Liver (tissue), 8 donors: ENCODE measurements at regions not wholly inside any gene's neighbourhood (a gene's known extent, or its start where the extent isn't known, plus 50 kb on each side); places are given as distances from the start of the nearest gene placed in this dataset.

Experiments used
- DNase-seq: peaks from one replicate; pipeline ENCODE4 v3.0.0-alpha.2; 2017; ENCODE audit warnings: low spot score
- H3K27ac ChIP-seq, 2 donors: one replicate each; pipeline ENCODE4 v1.7.0; 2013; ENCODE audit warnings: inconsistent platforms in 2 of 2, low read length in 2 of 2, control low read depth in 1 of 2, low read depth in 1 of 2, mild to moderate bottlenecking in 1 of 2
- H3K27me3 ChIP-seq, 4 donors: one replicate each; pipeline versions ENCODE4 v1.6.1 to v1.7.0; 2013; ENCODE audit warnings: low read length in 3 of 4, inconsistent platforms in 1 of 4, mild to moderate bottlenecking in 1 of 4, moderate library complexity in 1 of 4; ENCODE audit not compliant: control insufficient read depth in 4 of 4, insufficient read depth in 4 of 4
- H3K36me3 ChIP-seq, 4 donors: one replicate each; pipeline versions ENCODE4 v1.6.1 to v1.7.0; 2013; ENCODE audit warnings: low read length in 3 of 4, mild to moderate bottlenecking in 3 of 4, low read depth in 1 of 4, moderate library complexity in 1 of 4; ENCODE audit not compliant: control insufficient read depth in 4 of 4, insufficient read depth in 3 of 4
- H3K4me1 ChIP-seq, 4 donors: one replicate each; pipeline versions ENCODE4 v1.6.1 to v1.7.0; 2013; ENCODE audit warnings: low read length in 3 of 4, mild to moderate bottlenecking in 3 of 4, moderate library complexity in 1 of 4; ENCODE audit not compliant: control insufficient read depth in 4 of 4, insufficient read depth in 4 of 4
- H3K4me3 ChIP-seq, 3 donors: one replicate each; pipeline versions ENCODE4 v1.6.1 to v1.7.0; 2013; ENCODE audit warnings: low read length in 3 of 3, control low read depth in 1 of 3, low read depth in 1 of 3, mild to moderate bottlenecking in 1 of 3
- H3K9ac ChIP-seq, 2 donors: one replicate each; pipeline ENCODE4 v1.7.0; 2013; ENCODE audit warnings: low read length in 2 of 2, mild to moderate bottlenecking in 2 of 2, moderate library complexity in 2 of 2, control low read depth in 1 of 2, low read depth in 1 of 2
- H3K9me3 ChIP-seq, 4 donors: one replicate each; pipeline versions ENCODE4 v1.6.1 to v1.7.0; 2013; ENCODE audit warnings: low read length in 3 of 4; ENCODE audit not compliant: control insufficient read depth in 4 of 4
- CTCF ChIP-seq: fragments of 150-350 bp; IDR thresholded peaks from 2 replicates; pipeline ENCODE4 v1.5.1; 2017; ENCODE audit warnings: improper control_type of control experiment, low read depth, low read length; ENCODE audit not compliant: missing input control
- EGR1 ChIP-seq, 2 donors: IDR thresholded peaks; 2 replicates each; pipeline ENCODE4 v1.6.1; 2016 to 2018; ENCODE audit warnings: antibody characterized with exemption in 2 of 2, low read depth in 2 of 2
- FOXA1 ChIP-seq: IDR thresholded peaks from 2 replicates; pipeline ENCODE4 v1.6.1; 2016; ENCODE audit warnings: antibody characterized with exemption
- FOXA2 ChIP-seq: IDR thresholded peaks from 2 replicates; pipeline ENCODE4 v1.6.1; 2016; ENCODE audit warnings: antibody characterized with exemption
- GABPA ChIP-seq, 2 donors: IDR thresholded peaks in 1 of 2; conservative IDR thresholded peaks in 1 of 2; 2 replicates each; pipeline ENCODE4 v1.6.1; 2016; ENCODE audit warnings: antibody characterized with exemption in 2 of 2, mild to moderate bottlenecking in 1 of 2, moderate library complexity in 1 of 2
- HNF4A ChIP-seq, 2 donors: conservative IDR thresholded peaks; 2 replicates each; pipeline ENCODE4 v1.6.1; 2016; ENCODE audit warnings: antibody characterized with exemption in 2 of 2, mild to moderate bottlenecking in 2 of 2
- HNF4G ChIP-seq: IDR thresholded peaks from 2 replicates; pipeline ENCODE4 v1.6.1; 2016; ENCODE audit warnings: antibody characterized with exemption
- JUND ChIP-seq, 2 donors: IDR thresholded peaks; 2 replicates each; pipeline ENCODE4 v1.6.1; 2016; ENCODE audit warnings: antibody characterized with exemption in 2 of 2
- NR2F2 ChIP-seq: IDR thresholded peaks from 2 replicates; pipeline ENCODE4 v1.6.1; 2016; ENCODE audit warnings: antibody characterized with exemption
- REST ChIP-seq: IDR thresholded peaks from 2 replicates; pipeline ENCODE4 v1.6.1; 2016; ENCODE audit warnings: antibody characterized with exemption, mild to moderate bottlenecking
- RXRA ChIP-seq, 2 donors: IDR thresholded peaks; 2 replicates each; pipeline ENCODE4 v1.6.1; 2017 to 2018; ENCODE audit warnings: antibody characterized with exemption in 2 of 2, mild to moderate bottlenecking in 1 of 2
- SP1 ChIP-seq: IDR thresholded peaks from 2 replicates; pipeline ENCODE4 v1.6.1; 2018; ENCODE audit warnings: antibody characterized with exemption, mild to moderate bottlenecking
- TAF1 ChIP-seq: conservative IDR thresholded peaks from 2 replicates; pipeline ENCODE4 v1.6.1; 2016; ENCODE audit warnings: antibody characterized with exemption, mild to moderate bottlenecking
- YY1 ChIP-seq: IDR thresholded peaks from 2 replicates; pipeline ENCODE4 v1.6.1; 2016; ENCODE audit warnings: antibody characterized with exemption, mild to moderate bottlenecking
- ZBTB33 ChIP-seq: IDR thresholded peaks from 2 replicates; pipeline ENCODE4 v1.6.1; 2016; ENCODE audit warnings: antibody characterized with exemption
- WGBS: extraction: QIAGEN DNeasy Blood & Tissue Kit; methylation state at CpG from one replicate; pipeline ENCODE4 v1.1.7; 2013; 5-methylcytosine and 5-hydroxymethylcytosine counted together
- TF ChIP-seq, protein P1 (sequence below): IDR thresholded peaks from 2 replicates; pipeline ENCODE4 v1.6.1; 2016; ENCODE audit warnings: antibody characterized with exemption
- TF ChIP-seq, protein P2 (sequence below): IDR thresholded peaks from 2 replicates; pipeline ENCODE4 v1.6.1; 2016; ENCODE audit warnings: antibody characterized with exemption
- donor health status: healthy.
- donor health status: healthy.
- donor health status: healthy.
- donor health status: healthy.
- donor health status: healthy.

DNA sequence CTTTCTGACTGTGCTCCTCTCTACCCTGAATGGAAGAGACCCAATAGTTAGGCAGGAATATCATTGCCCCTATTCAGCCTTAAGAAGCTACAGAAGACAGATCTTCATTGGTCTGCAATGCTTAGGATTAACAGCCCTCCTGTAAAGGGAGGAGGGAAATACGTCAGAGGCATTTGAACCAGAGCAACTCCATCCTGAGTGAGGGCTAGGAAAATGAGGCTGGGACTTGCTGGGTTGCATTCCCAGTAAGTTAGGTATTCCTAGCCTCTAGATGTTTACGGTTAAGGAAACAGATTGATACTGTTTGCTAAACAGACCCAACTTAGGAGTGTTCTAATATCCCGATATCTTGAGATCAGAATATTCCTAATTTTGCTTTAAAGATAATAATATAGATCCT lies 63.5 kb downstream of the PCDH18 start:
- no peaks in the 10 kb centered on the region for H3K27me3 ChIP-seq
- no peaks in the 10 kb centered on the region for H3K9me3 ChIP-seq
- no peaks in the 10 kb centered on the region for H3K4me1 ChIP-seq
- no peak for DNase-seq
- no peak overlapping the region for H3K4me3 ChIP-seq
- TF ChIP-seq REST (no peak), FOXA1 (no peak), GABPA (IDR thresholded peaks at IDR 0.05 in 1 of 2, conservative IDR thresholded peaks at IDR 0.05 in 1 of 2) (no peak), CTCF (no peak), SP1 (no peak)
- H3K9ac ChIP-seq: no peak overlapping the region
- H3K27ac ChIP-seq: no peak overlapping the region
- WGBS: 85% methylated on average over 3 of the region's 3 CpGs
- no peaks in the 10 kb centered on the region for H3K36me3 ChIP-seq

DNA sequence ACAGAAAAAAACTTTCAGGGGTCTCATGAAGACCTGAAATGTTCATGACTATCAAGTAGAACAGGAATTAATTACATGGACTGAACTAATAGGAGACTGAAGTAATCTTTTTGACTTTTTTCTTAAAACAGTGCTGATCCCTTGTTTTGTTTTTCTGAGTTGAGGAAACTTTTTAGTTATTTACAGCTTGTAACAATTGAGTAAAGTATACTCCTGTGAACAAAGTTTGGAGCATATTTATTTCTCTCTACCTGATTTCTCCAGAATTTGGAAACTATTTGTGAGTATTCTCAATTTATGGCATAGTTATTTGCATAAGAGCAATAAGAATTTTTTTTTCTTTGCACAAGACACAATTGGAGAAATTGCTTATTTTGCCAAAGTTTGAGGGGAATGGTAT lies 64.8 kb downstream of the PCDH18 start:
- no peak overlapping the region for H3K4me3 ChIP-seq
- peaks cover 0 to 2% (median 0%) of the 10 kb centered on the region in 4 donors for H3K9me3 ChIP-seq
- DNase-seq: no peak
- no peak overlapping the region for H3K27ac ChIP-seq
- no peaks in the 10 kb centered on the region for H3K4me1 ChIP-seq
- TF ChIP-seq RXRA (IDR thresholded peaks at IDR 0.05): no peak
- no peak for TF ChIP-seq FOXA2
- no peaks in the 10 kb centered on the region for H3K36me3 ChIP-seq
- no peaks in the 10 kb centered on the region for H3K27me3 ChIP-seq
- no peak overlapping the region for H3K9ac ChIP-seq

- no peaks in the 10 kb centered on the region for H3K36me3 ChIP-seq
- peaks cover 0 to 3% (median 0%) of the 10 kb centered on the region in 4 donors for H3K27me3 ChIP-seq
- 73% methylated on average over 1 of the region's 1 CpG for WGBS
- no peak overlapping the region for H3K27ac ChIP-seq
- peaks cover 0 to 2% (median 0%) of the 10 kb centered on the region in 4 donors for H3K9me3 ChIP-seq
- TF ChIP-seq TAF1 (no peak), JUND (IDR thresholded peaks at IDR 0.05) (no peak), ZBTB33 (no peak), FOXA1 (no peak), HNF4G (no peak), SP1 (no peak), NR2F2 (no peak), RXRA (IDR thresholded peaks at IDR 0.05) (no peak), FOXA2 (no peak), EGR1 (IDR thresholded peaks at IDR 0.05; ENCODE audit: low read depth in 2 of 2) (no peak), GABPA (IDR thresholded peaks at IDR 0.05 in 1 of 2, conservative IDR thresholded peaks at IDR 0.05 in 1 of 2) (no peak), YY1 (no peak), HNF4A (conservative IDR thresholded peaks at IDR 0.05) (no peak)
- TF ChIP-seq, protein P1, sequence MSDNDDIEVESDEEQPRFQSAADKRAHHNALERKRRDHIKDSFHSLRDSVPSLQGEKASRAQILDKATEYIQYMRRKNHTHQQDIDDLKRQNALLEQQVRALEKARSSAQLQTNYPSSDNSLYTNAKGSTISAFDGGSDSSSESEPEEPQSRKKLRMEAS: no peak
- TF ChIP-seq, protein P2, sequence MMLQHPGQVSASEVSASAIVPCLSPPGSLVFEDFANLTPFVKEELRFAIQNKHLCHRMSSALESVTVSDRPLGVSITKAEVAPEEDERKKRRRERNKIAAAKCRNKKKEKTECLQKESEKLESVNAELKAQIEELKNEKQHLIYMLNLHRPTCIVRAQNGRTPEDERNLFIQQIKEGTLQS: no peak
- H3K4me3 ChIP-seq: no peak overlapping the region
- no peak for DNase-seq
- H3K9ac ChIP-seq: no peak overlapping the region
- H3K4me1 ChIP-seq: no peaks in the 10 kb centered on the region
These were observed 68.8 kb downstream of the PCDH18 start for GRCh38 chr4:137463377-137464003.
